ENCODE measurements at regions not wholly inside any gene's neighbourhood (a gene's known extent, or its start where the extent isn't known, plus 50 kb on each side); places are given as distances from the start of the nearest gene placed in this dataset.

DNA sequence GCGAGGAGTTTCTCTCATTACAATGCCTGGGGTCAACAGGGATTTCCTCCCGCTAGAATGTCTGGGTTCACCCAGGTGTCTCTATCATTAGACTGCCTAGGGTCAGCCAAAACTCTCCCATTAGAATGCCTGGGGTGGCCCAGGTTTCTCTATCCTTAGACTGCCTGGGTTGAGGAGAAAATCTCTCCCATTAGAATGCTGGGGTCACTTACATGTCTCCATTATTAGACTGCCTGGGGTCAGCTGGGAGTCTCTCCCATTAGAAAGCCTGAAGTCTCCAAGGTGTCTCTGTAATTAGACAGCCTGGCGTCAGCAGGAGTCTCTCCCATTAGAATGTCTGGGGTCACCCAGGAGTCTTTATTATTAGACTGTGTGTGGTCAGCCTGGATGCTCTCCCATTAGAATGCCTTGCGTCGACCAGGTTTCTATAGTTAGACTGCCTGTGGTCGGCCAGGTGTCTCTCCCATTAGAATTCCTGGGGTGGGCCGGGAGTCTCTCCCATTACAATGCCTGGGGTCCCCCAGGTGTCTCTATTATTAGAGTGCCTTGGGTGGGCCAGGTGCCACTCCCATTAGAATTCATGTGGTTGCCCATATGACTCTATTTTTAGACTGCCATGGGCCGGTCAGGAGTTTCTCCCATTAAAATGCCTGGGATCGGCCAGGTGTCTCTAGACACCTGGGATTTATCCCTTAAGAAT is 2272.1 kb downstream of the TP53TG3F start:
- ChIA-PET CTCF (ENCODE audit: low intra/inter-chr PET ratio) (no interaction called here), POLR2A (no interaction called here)
- no peak overlapping the region for H3K4me2 ChIP-seq (ENCODE audit: insufficient read depth, low read length)
- intact Hi-C loops (cut with micrococcal nuclease) (no loop called here), in situ Hi-C loops (cut with MboI) (no loop called here)
- no peak for TF ChIP-seq HINFP (tag; conservative IDR thresholded peaks at IDR 0.05; ENCODE audit: low read depth)
- no peak for TF ChIP-seq ILF3 (IDR thresholded peaks at IDR 0.05; ENCODE audit: borderline replicate concordance)
- no peaks in the 10 kb centered on the region for H3K79me2 ChIP-seq (ENCODE audit: control insufficient read depth, insufficient read depth, low read length)
- no TSS peak for BruUV-seq (replicated peaks)
- H2AFZ ChIP-seq (ENCODE audit: low read depth, low read length), result no peak overlapping the region
- H3K4me3 ChIP-seq, result no peak overlapping the region
- H3K27ac ChIP-seq (ENCODE audit: extremely low read depth, low read depth, low read length), result no peak overlapping the region
- FAIRE-seq (no peak), ATAC-seq (no peak), DNase-seq (ENCODE audit: extremely low read depth in 1 of 4, low spot score in 3 of 4) (no peak)
- H3K9me1 ChIP-seq (ENCODE audit: control insufficient read depth, insufficient read depth, low read length), result no peaks in the 10 kb centered on the region
- H3K36me3 ChIP-seq (ENCODE audit: control insufficient read depth, insufficient read depth, low read length), result no peaks in the 10 kb centered on the region
- H4K20me1 ChIP-seq (replicated peaks; ENCODE audit: control insufficient read depth, insufficient read depth, low read length), result no peaks in the 10 kb centered on the region
- H3K9ac ChIP-seq (ENCODE audit: insufficient read depth in 1 of 2, low read depth in 2 of 2, low read length in 2 of 2), result no peak overlapping the region
- WGBS (ENCODE audit: insufficient coverage, low coverage, missing lambda C conversion rate), result 1% methylated on average over 9 of the region's 9 CpGs
- no peaks in the 10 kb centered on the region for H3K9me3 ChIP-seq (replicated peaks; ENCODE audit: control insufficient read depth, insufficient read depth, low read depth, low read length)
- no peaks in the 10 kb centered on the region for H3K27me3 ChIP-seq (ENCODE audit: control insufficient read depth in 2 of 2, insufficient read depth in 2 of 2, low read length in 2 of 2)
- no peaks in the 10 kb centered on the region for H3K4me1 ChIP-seq (replicated peaks in 1 of 2; ENCODE audit: control insufficient read depth in 2 of 2, insufficient read depth in 2 of 2, low read length in 2 of 2)

Data from K562 (cell line).